ENCODE measurements at regions not wholly inside any gene's neighbourhood (a gene's known extent, or its start where the extent isn't known, plus 50 kb on each side); places are given as distances from the start of the nearest gene placed in this dataset.

GRCh38 chr18:64562651-64563050, 413.8 kb upstream of the LINC00305 start:
- DNase-seq = no peak

GRCh38 chr18:64546451-64546850, 397.6 kb upstream of the LINC00305 start:
- no peak for DNase-seq

GRCh38 chr18:64539847-64540246, 391.0 kb upstream of the LINC00305 start:
- no peak for DNase-seq

- DNase-seq = no peak
These were observed 379.8 kb upstream of the LINC00305 start for GRCh38 chr18:64528646-64529045.

GRCh38 chr18:64519201-64519600, 370.3 kb upstream of the LINC00305 start:
- DNase-seq = peak; percentile 2 to 35

GRCh38 chr18:64518191-64518590, 369.3 kb upstream of the LINC00305 start:
- no peak for DNase-seq

GRCh38 chr18:64513401-64513800, 364.5 kb upstream of the LINC00305 start:
- DNase-seq = no peak

GRCh38 chr18:64490207-64490606, 341.3 kb upstream of the LINC00305 start:
- DNase-seq = no peak

GRCh38 chr18:64488698-64489097, 339.8 kb upstream of the LINC00305 start:
- DNase-seq = no peak

- peak in 1 of 2 experiments; percentile 15 for DNase-seq
These were observed 325.9 kb upstream of the LINC00305 start for GRCh38 chr18:64474773-64475172.

- no peak for DNase-seq
These were observed 325.4 kb upstream of the LINC00305 start for GRCh38 chr18:64474255-64474654.

GRCh38 chr18:64449434-64449833, 300.5 kb upstream of the LINC00305 start:
- no peak for DNase-seq

- no peak for DNase-seq
These were observed 295.9 kb upstream of the LINC00305 start for GRCh38 chr18:64444819-64445218.

- no peak for DNase-seq
These were observed 289.3 kb upstream of the LINC00305 start for GRCh38 chr18:64438178-64438577.

- DNase-seq = no peak
These were observed 287.2 kb upstream of the LINC00305 start for GRCh38 chr18:64436111-64436510.

- DNase-seq = no peak
These were observed 270.3 kb upstream of the LINC00305 start for GRCh38 chr18:64419156-64419555.

- no peak for DNase-seq
These were observed 268.1 kb upstream of the LINC00305 start for GRCh38 chr18:64416990-64417389.

- DNase-seq = no peak
These were observed 266.3 kb upstream of the LINC00305 start for GRCh38 chr18:64415218-64415617.

- DNase-seq = no peak
These were observed 261.8 kb upstream of the LINC00305 start for GRCh38 chr18:64410685-64411084.

- DNase-seq = peak in 1 of 2 experiments; percentile 15
These were observed 260.6 kb upstream of the LINC00305 start for GRCh38 chr18:64409511-64409910.

- DNase-seq = no peak
These were observed 258.7 kb upstream of the LINC00305 start for GRCh38 chr18:64407606-64408005.

GRCh38 chr18:64405161-64405560, 256.3 kb upstream of the LINC00305 start:
- DNase-seq = peak in 1 of 2 experiments; percentile 20

- no peak for DNase-seq
These were observed 255.1 kb upstream of the LINC00305 start for GRCh38 chr18:64403784-64404503.

GRCh38 chr18:64402636-64403035, 253.7 kb upstream of the LINC00305 start:
- no peak for DNase-seq
